NCI-H748 (cell line): ENCODE measurements at regions not wholly inside any gene's neighbourhood (a gene's known extent, or its start where the extent isn't known, plus 50 kb on each side); places are given as distances from the start of the nearest gene placed in this dataset.
"Not testable (repeated sequence)": the region's sequence is repeated elsewhere in the genome, so short reads cannot be mapped to it uniquely, and the experiment has no call there.

Source experiments
- DNase-seq: peaks from one replicate; lab custom pipeline; 2025; ENCODE audit not compliant: unreplicated experiment; lab: John Stamatoyannopoulos, UW

DNA sequence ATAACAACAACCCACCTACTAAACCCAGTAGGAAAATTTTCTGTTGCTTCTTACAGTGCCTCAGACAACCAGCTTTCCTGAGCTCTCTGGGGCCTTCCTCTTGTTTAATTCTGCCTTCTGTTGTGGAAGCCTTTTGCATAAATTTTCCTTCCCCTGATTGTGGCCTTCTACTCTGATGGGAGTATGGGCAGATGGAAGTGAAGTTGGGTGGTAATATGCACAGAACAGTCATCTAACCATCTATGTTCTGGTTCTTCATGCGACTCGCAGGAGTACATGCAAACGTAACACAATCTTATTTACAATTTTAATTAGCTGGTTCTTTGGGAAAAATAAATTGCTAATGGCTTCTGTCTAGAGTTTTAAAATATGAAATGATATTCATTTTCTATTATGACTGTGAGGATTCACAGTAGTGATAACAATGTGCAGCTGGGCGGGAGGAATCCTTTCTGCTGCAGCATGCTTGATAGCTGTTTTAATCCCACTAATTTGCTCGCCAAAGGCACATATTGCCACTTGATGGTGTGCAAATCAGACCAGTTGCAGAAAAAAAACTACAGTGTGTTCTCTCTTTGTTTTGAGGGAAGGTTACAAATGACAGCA, 311.5 kb upstream of the ROPN1 start:
- DNase-seq: no peak

DNA sequence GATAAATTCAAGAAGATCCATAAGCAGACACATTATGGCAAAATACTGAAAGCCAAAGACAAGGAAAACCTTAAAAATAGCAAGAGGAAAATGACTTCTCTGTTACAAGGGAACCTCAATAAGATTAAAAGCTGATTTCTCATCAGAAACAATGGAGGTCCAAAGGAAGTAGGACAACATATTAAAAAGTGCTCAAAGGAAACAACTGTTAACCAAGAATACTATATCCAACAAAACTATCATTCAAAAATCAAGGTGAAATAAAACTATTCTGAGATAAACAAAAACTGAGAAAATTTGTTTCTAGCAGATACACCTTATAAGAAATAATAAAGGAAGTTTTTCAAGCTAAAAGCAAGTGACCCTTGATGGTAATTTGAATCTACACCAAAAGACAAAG, 314.7 kb upstream of the ROPN1 start:
- no peak for DNase-seq

DNA sequence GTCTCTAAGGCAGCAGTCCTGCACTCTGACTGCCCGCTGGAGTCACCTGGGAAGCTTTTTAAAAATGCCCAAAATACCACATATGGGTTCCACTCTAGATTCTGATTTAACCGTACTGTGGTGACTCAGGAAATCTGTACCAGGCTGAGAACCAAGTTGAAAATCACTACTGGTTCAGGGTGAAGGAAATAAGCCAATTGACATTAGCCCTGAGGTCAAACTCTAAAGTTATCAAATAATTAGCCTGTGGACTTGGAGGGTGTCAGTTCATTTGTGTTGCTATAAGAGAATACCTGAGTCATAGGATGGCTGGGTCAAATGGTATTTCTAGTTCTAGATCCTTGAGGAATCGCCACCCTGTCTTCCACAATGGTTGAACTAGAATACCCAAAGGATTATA, 321.7 kb upstream of the ROPN1 start:
- no peak for DNase-seq

DNA sequence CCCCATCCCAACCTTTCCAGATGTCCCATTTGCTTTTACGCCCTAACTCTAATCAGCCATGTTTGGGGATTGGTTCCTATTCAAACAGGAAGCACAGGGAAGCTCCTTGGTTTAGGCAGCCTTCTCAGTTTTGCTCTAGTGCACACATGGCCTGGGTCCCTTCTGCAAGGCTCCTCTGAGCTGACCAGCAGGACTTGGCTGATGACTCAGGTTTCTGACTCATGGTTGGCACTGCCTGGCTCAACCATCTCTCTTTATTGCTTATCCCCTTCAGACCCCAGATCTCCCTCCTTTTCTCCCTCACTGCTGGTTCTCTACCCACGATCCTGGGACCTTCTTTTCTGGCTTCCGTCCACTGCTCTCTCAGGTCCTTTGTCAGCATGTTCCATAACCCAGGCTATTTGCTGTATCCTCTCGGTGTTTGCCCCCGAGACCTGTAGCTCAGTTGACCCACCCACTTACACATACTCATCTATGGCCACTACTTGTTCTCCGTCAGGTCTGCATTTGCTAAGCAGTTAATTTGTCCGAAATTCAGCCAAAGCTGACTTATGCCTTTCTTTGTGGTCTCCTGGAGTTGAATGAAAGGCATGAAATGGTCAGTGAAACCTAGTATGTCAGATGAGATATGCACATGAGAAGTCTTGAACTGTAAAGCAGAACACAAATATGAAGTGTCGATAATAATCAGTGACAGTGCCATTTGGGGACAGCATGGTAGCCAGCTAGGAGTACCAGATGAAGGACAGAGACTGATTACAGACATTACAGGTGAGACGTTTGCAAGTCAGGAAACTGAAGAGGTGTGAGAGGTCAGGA, 323.5 kb upstream of the ROPN1 start:
- DNase-seq: no peak

DNA sequence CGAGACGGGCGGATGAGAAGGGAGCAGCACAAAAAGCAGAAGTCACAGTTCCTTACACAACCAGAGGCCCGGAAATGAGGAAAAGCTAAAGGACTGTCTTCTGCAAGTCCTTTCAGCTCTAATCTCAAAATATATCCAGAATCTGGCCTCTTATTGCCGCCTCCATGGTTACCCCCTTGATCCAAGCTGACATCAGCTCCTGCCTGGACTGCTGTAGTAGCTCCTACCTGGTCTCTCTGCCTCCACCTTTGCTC, 324.0 kb upstream of the ROPN1 start:
- DNase-seq: no peak

DNA sequence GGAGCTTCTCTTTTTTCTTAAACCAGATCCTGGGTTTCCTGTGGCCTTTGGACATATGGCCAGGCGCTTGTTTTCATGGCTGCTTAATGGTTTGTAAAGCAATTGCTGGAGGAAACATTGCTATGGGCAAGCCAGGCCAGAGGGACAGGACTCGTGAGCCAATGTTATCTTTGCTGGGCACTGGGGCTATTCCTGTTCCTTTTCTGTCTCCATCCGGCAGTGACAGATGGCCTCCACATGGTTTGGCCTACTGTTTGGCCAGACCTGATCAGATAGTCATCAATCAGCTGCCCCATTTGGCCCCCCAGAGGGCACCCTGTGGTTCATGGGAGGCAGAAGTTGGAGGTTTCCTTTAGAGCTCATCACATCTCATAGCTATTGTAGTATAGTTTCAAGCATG, 326.1 kb upstream of the ROPN1 start:
- DNase-seq: no peak

DNA sequence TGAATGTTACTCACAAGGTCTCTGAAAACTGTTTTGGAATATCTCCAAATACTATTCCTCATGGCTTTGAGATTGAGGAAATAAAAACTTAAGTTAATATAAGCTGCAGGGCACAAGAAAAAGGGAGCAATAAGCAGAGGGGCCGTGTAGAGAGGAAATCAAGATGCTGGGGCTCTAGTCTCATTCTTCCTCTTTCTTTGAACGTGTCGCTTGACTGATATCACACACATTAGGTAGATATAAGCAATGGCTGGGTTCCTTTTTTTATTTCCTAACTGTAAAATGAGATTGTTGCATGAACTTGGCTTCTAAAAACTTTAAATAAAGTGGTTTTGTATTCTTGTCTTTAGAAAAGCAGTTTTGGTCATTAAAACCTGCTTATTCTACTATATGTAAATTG, 326.7 kb upstream of the ROPN1 start:
- DNase-seq: no peak

DNA sequence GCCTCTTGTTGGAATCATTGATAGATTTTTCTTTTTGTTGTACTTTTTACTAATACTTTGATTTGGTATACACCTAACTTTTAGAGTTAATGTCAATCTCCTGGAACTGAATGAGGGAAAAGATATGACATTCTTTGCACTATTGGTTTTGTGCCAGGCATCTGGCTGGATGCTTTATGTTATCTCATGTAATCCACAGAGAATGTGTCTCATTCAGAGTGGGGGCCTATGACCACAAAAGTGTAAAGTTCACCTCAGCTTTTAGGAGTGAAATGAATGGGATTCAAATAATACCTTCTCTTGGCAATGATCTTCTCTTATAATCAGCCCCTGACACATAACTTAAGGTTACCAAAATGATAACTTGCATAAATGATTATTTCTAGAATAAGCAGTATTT, 329.1 kb upstream of the ROPN1 start:
- no peak for DNase-seq

DNA sequence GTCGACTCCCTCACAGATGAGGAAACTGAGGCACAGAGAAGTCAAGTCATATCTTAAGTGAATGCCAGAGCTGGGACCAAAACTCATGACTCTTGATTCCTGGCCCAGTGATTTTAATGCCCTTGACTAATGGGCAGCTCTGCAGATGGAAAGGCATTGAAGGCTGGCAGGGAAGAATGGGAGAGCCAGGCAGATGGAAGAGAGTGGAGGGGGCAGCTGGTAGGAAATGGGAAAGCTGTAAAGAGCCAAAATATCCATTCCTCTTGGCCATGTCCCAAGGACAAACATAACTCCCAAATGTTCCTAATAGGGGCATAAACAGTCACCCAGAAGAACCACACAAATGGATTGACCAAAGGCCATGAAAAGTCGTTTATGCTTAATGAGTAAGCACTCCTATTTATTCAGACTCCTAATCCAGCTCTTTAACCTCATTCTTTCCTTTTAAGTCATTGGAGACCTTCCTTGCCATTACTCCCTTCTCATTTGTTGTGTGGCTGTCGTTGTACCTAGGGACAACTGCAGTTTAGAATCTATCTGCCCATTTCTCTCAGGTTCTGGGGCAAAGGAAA, 330.5 kb upstream of the ROPN1 start:
- no peak for DNase-seq

DNA sequence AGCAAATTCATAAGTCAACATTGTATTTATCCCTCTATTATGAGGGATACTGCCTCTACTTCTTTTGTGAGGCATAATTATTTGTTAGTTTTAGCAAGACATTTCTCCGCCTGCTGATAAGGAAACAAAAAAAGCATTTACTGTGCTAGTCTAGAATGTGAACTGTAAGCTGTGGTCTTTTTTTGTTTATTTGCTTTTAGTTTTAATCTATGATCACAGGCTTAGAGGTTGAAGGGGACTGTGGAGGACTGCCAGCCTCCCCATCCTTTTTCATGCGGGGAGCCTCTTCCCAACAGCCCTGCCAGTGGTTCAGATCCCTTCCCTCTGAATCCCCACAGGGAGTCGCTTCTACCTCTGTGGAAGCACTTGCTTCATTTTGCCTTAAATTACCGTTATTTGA, 331.0 kb upstream of the ROPN1 start:
- peak; percentile 57 for DNase-seq

DNA sequence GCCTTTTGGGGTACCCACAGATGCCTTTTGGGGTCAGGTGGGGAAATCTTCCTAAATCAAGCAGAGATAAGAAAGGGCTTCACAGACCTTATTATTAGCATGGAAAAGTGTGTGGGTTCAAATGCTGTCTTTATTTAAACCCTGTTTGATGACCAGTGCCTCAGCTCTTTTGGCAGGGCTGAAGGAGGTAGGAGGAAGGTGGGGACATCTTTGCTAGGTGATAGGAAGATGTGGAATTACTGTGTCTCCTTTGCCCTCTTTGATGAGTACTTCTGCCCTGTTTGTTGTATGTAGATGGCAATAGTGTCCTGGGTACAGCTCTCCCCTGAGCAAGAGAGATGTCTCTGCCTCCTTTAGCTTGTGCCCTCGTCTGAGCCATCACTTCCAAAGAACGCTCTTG, 333.3 kb upstream of the ROPN1 start:
- no peak for DNase-seq

DNA sequence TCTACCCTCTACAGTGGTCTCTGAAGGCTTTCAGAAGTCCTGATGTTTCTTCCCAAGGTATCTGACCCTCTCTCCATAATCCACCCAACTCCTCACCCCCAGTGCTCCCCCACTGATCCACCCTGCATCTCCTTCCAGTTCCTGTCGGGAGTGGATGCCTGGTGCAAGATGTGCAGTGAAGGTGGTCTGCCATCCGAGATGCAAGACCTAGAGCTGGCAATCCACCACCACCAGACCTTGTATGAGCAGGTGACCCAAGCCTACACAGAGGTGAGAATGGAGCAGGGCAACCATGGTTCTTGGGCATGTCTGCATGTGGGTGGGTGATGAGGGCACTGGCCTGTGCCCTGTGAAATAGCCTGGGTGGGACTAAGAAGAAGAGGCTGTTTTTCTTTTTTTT, 337.8 kb upstream of the ROPN1 start:
- DNase-seq: no peak

DNA sequence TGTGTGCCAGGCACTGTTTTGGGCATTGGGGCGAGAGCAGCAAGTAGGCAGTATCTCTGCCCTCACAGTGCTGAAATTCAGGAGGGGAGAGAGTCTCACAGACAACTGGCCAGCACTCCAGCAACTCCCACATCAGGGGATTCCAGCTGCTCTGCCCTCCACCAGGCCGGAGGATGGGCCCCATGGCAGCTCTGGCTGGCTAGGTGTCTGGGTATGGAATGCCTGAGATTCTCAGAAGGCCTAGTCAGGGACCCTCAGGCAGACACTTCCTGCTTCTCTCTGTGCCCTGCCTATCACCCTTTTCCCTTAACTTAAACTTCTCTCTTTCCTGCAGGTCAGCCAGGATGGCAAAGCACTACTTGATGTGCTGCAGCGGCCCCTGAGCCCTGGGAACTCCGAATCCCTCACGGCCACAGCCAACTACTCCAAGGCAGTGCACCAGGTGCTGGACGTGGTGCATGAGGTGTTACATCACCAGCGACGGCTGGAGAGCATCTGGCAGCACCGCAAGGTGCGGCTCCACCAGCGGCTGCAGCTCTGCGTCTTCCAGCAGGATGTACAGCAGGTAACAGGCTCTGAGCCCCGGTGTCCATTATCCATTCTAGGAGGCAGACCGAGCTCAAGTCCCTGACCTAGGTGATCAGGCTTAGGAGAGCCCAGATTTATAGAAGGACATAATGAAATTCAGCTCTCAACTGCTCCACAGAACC, 342.2 kb upstream of the ROPN1 start:
- DNase-seq: no peak

DNA sequence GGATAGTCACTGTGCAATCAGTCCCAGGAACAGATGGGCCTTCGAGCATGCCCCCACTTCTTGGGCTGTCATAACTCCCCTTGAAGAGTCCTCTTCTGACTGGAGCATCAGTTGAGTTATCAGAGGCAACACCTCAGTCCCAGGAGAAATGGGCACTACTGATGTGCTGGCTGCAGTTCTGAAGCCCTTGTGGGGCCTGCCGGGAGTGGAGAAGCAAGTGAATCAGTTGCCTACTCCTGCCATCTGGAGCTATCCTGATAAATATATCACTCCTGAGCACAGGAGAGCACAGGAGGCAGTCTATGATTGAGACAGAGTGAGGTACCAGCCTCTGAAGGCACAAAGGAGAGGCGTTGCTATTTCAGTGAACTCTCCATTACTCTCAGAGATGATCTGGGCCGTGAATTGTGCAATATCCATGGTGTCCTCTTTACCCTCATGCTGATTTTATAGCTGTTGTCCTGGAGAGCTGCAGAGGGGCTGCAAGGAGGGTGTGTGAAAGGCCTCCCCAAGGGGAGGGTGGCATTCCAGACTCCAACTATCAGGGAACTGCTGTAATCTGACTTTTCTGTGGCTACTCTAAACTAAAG, 344.2 kb upstream of the ROPN1 start:
- DNase-seq: no peak

DNA sequence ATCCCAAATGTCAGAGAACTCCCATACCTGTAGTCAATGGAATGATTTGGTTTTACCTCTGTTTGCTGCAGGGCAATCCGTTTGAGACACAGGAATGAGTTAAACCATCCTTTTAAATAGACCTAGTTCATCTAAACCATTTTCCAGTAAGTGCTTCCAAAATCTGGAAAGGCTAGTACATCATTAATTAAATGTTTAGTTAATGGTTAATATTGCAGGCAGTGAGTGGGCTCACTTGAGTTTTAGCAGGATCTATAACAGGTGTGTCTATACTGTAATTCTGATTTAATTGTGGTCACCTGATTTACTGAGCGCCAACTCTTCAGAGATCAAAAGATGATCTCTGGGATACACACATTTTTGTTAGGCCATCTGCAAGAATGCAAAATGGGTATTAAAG, 353.9 kb upstream of the ROPN1 start:
- DNase-seq: no peak

DNA sequence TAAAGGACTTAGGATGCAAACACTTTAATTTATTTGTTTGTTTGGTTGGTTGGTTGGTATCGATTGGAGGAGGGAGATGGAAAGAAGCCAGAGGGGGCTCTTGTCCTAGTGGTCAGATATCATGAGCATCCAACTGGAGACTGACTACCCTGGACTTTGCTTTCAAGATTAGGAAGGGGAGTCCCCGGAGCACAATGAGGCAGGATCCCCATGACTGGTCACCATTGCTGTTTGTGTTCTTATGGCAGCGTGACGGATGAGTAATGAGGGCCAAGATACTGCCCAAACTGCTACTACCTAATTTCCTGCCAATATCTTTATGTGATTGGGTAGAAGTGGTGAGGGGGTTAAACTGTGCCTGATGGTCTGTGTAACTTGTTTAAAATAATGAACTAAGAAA, 354.6 kb upstream of the ROPN1 start:
- DNase-seq: no peak

DNA sequence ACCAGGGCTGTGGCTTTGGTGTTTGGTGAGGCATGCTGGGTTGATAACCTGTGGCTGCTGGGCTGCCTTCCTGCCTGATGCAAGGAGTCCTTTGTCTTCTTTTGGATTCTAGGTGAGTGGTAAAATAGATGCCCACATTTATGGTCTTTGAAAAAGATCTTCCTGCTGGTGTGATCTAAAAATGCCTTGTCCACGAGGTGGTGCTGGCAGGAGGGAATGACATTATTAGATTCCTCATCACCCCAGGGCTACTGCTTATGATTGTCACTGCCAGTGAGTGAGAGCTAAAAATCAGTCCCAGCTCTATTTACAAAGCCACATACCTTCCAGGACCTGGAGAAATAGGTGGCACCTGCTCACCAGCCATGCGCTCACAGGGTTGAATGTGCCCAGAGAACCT, 355.5 kb upstream of the ROPN1 start:
- no peak for DNase-seq

DNA sequence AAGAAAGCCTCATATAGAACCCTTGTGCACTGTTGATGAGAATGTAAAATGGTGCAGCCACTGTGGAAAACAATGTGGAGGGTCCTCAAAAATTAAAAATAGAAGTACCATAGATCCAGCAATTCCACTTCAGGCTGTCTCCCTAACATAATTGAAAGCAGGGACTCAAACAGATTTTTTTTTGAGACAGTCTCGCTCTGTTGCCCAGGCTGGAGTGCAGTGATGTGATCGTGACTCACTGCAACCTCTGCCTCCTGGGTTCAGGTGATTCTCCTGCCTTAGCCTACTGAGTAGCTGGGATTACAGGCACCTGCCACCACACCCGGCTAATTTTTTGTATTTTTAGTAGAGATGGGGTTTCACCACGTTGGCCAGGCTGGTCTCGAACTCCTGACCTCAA, 356.6 kb upstream of the ROPN1 start:
- not testable (repeated sequence) for DNase-seq

DNA sequence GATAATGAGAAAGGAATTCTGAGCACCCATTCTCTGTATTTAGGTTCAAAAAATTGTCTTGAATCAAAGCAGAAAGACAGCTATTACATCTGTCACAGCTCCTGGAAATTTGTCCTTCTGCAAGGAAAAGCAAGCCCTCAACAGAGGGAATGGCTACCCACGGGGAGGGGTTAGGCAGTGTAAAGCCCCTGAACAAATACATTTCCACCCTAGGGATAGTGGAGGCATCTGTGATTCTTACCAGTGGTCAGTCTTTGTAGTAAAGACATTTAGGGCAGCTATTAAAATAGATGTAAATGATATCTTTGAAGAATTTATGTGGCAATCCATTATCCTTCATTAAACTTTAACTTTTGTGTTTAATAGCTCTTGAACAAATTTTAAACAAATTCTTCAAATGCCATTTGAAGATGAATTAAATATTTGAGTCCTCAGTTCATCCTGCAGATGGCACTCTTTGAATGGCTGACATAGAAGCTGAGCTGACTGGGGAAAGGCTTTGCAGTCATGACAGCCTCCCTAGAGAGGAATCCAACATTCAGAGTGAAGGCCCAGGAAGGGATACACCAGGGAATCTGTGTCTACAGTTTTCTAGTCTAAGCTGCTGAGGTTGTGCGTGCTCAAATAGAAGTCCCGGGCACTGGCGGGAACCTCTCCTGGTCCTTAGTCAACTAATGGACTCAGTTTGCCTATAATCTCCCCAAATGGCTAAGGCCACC, 359.7 kb upstream of the ROPN1 start:
- peak; percentile 55 for DNase-seq

DNA sequence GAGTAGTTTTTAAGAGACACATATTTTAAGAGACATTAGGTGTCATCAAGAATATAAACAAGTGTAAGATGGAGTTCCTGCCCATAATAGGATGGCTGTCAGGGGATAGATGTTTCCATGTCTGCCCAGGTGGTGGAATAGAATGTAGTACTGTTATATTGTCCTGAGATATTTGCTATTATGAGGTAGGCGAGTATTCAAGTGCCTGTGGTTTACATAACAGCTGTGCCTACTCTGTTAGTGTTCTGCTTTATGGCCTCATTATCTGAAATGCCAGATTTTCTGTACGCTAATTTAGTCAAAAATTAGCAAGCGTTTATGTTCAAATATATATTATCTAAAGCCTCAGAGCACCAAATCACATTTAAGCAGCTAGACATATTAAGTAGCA, 360.2 kb upstream of the ROPN1 start:
- peak; percentile 50 for DNase-seq

DNA sequence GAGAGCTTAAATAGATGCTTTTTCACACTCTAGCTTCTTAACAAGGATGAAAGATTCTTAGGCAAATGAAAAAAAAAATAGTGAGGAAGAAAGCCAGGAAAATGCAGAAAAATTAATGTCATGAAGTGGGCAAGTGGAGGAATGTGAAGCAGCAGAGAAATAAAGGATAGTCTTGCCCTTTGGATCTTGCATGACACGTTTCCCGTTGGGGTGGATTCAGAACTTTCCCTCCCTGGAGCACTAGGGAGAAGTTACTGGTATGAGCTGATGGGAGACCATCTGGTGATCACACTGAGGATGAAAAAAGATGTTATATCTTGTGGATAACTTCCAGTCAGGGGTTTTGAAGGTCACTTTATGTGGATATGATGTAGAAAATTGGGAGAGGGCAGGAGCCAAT, 361.8 kb upstream of the ROPN1 start:
- no peak for DNase-seq
